Tibial nerve (tissue), 4 donors: ENCODE measurements at regions not wholly inside any gene's neighbourhood (a gene's known extent, or its start where the extent isn't known, plus 50 kb on each side); places are given as distances from the start of the nearest gene placed in this dataset.

ENCODE experiments used
- DNase-seq, 2 donors: peaks; one replicate each; pipeline ENCODE4 v3.0.0-alpha.2; 2019; ENCODE audit warnings: low spot score in 2 of 2
- H3K27ac ChIP-seq, 4 donors: fragments of 200-600 bp; sonication (generic) in 3 of 4; one replicate each; pipeline ENCODE4 v1.5.1; 2017 to 2019; ENCODE audit warnings: mild to moderate bottlenecking in 1 of 4
- H3K27me3 ChIP-seq, 2 donors: fragments of 200-600 bp; sonication (generic) in 1 of 2; one replicate each; pipeline versions ENCODE4 v1.5.1 to v1.6.0; 2017 to 2019
- H3K36me3 ChIP-seq, 3 donors: fragments of 200-600 bp; sonication (generic); one replicate each; pipeline ENCODE4 v1.5.1; 2018 to 2019
- H3K4me1 ChIP-seq, 4 donors: fragments of 200-600 bp; sonication (generic) in 3 of 4; one replicate each; pipeline ENCODE4 v1.5.1; 2017 to 2019
- H3K4me3 ChIP-seq, 4 donors: fragments of 200-600 bp; sonication (generic) in 3 of 4; one replicate each; pipeline ENCODE4 v1.5.1; 2017 to 2019; ENCODE audit warnings: mild to moderate bottlenecking in 1 of 4, moderate library complexity in 1 of 4
- H3K9me3 ChIP-seq, 4 donors: fragments of 200-600 bp; sonication (generic) in 3 of 4; one replicate each; pipeline ENCODE4 v1.5.1; 2017 to 2019
- EP300 ChIP-seq, 2 donors: sonication (generic); formaldehyde crosslinking; IDR thresholded peaks; one replicate each; pipeline ENCODE4 v1.6.1; 2017; ENCODE audit warnings: antibody characterized with exemption in 2 of 2, mild to moderate bottlenecking in 1 of 2
- POLR2A ChIP-seq, 2 donors: fragments of 450-650 bp; IDR thresholded peaks; one replicate each; pipeline ENCODE4 v1.6.1; 2017; ENCODE audit warnings: antibody characterized with exemption in 2 of 2, mild to moderate bottlenecking in 2 of 2, moderate library complexity in 2 of 2
- WGBS, 2 donors: methylation state at CpG; one replicate each; pipeline ENCODE4 v1.1.5; 2018; 5-methylcytosine and 5-hydroxymethylcytosine counted together
- TF ChIP-seq, protein P1 (sequence below), 5 experiments: fragments of 200-600 bp in 3 of 5; fragments of 450-650 bp in 2 of 5; sonication (generic) in 3 of 5; IDR thresholded peaks; one replicate each; pipeline ENCODE4 v1.5.1; 2016 to 2019; ENCODE audit warnings: antibody characterized with exemption in 5 of 5, mild to moderate bottlenecking in 3 of 5, moderate library complexity in 2 of 5

DNA sequence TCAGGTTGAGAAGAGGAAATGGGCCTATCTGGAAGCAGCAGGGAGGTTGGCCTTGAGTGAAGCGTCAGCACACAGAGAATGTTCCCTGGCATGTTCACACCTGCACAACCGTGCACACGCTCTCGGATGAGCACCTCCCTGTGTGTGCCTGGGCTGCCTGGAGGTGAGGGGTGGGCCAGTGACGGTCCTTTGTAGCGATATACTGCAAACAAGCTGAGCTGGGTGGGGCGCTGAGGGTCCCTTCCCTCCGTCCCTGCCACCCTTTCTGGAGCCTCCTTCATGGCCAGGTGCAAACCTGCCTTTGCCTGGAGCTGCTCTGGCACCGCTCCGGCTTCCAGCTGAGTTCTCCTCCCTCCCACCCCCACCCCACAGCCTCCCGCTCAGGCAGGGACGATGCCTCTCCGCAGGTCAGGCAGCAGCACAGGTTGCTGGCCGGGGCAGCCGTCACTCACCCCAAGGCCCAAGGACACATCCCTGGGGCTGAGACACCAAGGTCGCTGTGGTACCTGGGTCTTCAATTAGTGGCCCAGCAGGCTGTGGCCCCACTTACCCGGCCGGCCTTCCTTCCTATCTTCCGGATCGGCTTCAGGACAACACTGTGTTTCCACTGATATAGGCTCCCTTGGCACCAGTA, 111.6 kb downstream of the ERMARD start:
- no peak overlapping the region for H3K27ac ChIP-seq
- DNase-seq, result no peak
- WGBS, 2 donors, result 84% methylated on average over 19 of the region's 20 CpGs

DNA sequence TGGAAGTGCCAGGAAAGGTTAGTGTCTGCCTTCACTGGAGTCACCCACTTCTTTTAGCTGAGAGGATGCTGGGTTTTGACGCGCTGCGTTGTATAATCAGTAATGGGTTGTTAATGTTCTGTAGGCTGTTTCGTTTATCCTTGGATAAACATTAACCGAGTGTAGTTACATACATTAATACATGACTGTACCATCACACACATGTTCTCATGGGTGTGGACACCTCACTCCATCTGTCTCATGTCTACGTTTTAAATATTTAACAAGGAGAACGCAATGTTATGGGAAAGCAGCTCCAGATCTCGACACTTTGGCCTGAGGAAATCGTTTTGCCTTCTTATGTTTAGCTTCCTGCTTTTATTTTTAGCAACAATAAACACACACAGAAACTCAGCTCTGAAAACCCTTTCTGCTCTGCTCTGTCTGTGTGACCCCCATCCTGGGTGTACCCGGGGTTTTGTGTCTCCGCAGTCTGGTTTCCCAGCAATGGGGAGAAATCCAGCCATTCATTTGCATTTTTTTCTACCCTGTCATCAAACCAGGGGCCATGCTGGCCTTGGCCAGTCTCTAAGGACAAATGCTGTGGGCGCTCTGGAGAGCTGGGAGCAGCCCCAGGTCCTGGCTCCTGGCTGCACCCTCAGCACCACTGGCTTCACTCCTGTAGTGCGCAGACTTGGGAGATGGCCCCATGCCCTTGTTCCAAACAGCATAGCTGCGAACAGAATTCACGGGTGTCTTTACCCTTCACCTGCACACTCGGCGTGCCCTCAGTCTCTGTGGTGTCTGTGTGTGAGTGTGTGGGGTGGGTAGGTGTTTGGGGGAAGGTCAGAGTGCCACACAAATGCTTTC, 110.8 kb downstream of the ERMARD start:
- Histone ChIP-seq H3K27ac (no peak overlapping the region), H3K27me3 (no peaks in the 10 kb centered on the region), H3K36me3 (no peaks in the 10 kb centered on the region), H3K4me1 (no peaks in the 10 kb centered on the region), H3K9me3 (peaks cover 0 to 16% (median 0%) of the 10 kb centered on the region in 4 donors), H3K4me3 (no peak overlapping the region)
- no peak for DNase-seq
- TF ChIP-seq POLR2A (IDR thresholded peaks at IDR 0.05) (no peak), EP300 (IDR thresholded peaks at IDR 0.05) (no peak)
- TF ChIP-seq, protein P1, sequence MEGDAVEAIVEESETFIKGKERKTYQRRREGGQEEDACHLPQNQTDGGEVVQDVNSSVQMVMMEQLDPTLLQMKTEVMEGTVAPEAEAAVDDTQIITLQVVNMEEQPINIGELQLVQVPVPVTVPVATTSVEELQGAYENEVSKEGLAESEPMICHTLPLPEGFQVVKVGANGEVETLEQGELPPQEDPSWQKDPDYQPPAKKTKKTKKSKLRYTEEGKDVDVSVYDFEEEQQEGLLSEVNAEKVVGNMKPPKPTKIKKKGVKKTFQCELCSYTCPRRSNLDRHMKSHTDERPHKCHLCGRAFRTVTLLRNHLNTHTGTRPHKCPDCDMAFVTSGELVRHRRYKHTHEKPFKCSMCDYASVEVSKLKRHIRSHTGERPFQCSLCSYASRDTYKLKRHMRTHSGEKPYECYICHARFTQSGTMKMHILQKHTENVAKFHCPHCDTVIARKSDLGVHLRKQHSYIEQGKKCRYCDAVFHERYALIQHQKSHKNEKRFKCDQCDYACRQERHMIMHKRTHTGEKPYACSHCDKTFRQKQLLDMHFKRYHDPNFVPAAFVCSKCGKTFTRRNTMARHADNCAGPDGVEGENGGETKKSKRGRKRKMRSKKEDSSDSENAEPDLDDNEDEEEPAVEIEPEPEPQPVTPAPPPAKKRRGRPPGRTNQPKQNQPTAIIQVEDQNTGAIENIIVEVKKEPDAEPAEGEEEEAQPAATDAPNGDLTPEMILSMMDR (IDR thresholded peaks at IDR 0.05), result no peak
- WGBS, 2 donors, result 48 to 56% methylated on average over 16 to 17 of the region's 17 CpGs

More for the DNA sequence above, 111.6 kb downstream of the ERMARD start:
- Histone ChIP-seq H3K27me3 (no peaks in the 10 kb centered on the region), H3K9me3 (peaks cover 0 to 8% (median 0%) of the 10 kb centered on the region in 4 donors), H3K4me3 (no peak overlapping the region), H3K36me3 (no peaks in the 10 kb centered on the region), H3K4me1 (no peaks in the 10 kb centered on the region)
- TF ChIP-seq EP300 (IDR thresholded peaks at IDR 0.05) (no peak), POLR2A (IDR thresholded peaks at IDR 0.05) (no peak)
- TF ChIP-seq, protein P1 (IDR thresholded peaks at IDR 0.05), result no peak

DNA sequence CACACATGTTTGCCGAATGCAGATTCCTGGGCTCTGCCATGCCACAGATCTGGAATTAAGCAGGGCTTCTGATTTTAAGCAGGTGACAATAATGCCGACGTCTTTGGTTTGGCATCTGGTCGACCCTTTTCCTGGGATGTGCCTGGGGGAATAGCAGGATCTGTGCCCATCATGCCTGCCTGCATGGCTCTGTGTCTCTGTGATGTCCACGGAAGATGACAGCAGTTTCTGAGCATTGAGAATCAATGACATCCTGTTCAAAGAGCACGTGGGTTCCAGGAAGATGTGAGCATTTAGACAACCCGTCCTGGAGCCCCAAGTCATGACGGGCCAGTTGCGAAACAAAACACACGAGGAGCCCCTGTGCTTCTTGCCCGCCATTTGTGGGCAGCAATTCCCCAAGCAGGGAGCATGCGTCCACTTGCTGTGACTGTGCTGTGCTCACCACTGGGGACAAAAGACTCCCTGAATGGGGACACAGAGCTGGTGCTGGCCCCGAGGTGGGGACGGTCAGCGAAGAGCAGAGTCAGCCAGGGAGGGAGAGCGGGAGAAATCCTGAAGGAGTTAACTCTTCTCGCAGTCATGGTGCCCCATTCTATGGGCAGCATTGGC, 110.1 kb downstream of the ERMARD start:
- peaks cover 0 to 23% (median 0%) of the 10 kb centered on the region in 4 donors for H3K9me3 ChIP-seq
- DNase-seq, result no peak
- 68 to 79% methylated on average over 15 to 17 of the region's 17 CpGs for WGBS, 2 donors
- TF ChIP-seq EP300 (IDR thresholded peaks at IDR 0.05) (no peak), POLR2A (IDR thresholded peaks at IDR 0.05) (no peak)
- TF ChIP-seq, protein P1 (IDR thresholded peaks at IDR 0.05), result no peak
- H3K36me3 ChIP-seq, result no peaks in the 10 kb centered on the region
- no peak overlapping the region for H3K4me3 ChIP-seq
- no peaks in the 10 kb centered on the region for H3K4me1 ChIP-seq
- no peak overlapping the region for H3K27ac ChIP-seq
- no peaks in the 10 kb centered on the region for H3K27me3 ChIP-seq

DNA sequence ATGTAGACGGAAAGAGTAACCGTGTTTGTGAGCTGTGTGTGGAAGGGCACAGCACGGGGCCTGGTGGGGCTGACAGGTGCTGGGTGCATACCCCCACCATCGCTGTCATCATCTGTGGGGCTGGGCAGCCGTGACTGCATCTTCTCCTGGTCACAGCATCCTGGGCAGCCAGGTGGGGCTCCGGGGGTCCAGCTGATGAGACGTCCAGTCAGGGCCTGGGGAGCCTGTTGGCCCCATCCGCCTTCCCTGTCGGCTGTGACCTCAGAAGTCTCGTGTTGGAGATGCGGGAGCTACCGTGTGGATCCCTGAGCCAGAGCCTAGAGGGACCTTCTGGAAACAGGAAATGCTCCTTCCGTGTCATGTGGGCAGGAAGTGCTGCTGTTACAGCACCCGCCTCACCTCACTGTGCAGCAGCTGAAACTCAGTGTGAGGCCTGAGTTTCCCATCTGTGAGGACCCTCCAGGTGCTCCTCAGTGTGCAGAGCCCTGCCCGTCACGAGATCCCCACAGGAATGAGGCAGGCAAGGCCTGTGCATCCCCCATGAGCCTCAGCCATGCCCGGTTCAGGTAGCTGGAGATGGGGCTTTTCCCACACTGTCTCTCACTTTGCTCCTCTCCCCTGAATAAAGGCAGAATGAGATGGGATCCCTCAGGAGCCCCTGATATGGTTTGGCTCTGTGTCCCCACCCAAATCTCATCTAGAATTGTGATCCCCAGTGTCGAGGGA, 108.7 kb downstream of the ERMARD start:
- WGBS, 2 donors, result 71 to 81% methylated on average over 9 to 11 of the region's 18 CpGs
- H3K4me3 ChIP-seq, result no peak overlapping the region
- H3K4me1 ChIP-seq, result no peaks in the 10 kb centered on the region
- H3K27ac ChIP-seq, result no peak overlapping the region
- no peak for DNase-seq
- TF ChIP-seq, protein P1 (IDR thresholded peaks at IDR 0.05), result no peak
- TF ChIP-seq POLR2A (IDR thresholded peaks at IDR 0.05), result no peak
- TF ChIP-seq EP300 (IDR thresholded peaks at IDR 0.05), result no peak
- H3K36me3 ChIP-seq, result no peaks in the 10 kb centered on the region
- H3K27me3 ChIP-seq, result no peaks in the 10 kb centered on the region
- H3K9me3 ChIP-seq, result peaks cover 0 to 27% (median 0%) of the 10 kb centered on the region in 4 donors
